ENCODE measurements at regions not wholly inside any gene's neighbourhood (a gene's known extent, or its start where the extent isn't known, plus 50 kb on each side); places are given as distances from the start of the nearest gene placed in this dataset.

DNA sequence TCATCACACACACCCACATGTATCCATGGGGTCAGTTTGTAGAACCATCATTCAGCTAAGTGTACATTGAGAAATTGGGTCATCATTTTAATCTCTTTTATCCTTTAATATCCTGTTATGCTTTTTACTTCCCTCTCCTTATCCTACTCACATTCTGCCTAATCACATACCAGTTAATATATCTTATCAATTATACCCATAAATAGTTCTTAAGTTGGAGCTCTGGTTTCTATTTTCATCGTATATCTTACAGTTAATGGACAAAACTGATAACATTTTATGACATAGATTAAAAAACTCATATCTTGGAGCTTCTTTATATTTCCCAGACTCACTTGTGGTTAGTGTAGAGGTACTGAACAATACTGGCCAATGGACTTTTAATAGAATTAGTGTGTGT lies 729.5 kb upstream of the LCORL start:
- TF ChIP-seq CTCF (IDR thresholded peaks at IDR 0.05) (no peak), POLR2A (IDR thresholded peaks at IDR 0.05) (no peak)

All from esophagus squamous epithelium (tissue), 4 donors.